ENCODE measurements at regions not wholly inside any gene's neighbourhood (a gene's known extent, or its start where the extent isn't known, plus 50 kb on each side); places are given as distances from the start of the nearest gene placed in this dataset.

DNA sequence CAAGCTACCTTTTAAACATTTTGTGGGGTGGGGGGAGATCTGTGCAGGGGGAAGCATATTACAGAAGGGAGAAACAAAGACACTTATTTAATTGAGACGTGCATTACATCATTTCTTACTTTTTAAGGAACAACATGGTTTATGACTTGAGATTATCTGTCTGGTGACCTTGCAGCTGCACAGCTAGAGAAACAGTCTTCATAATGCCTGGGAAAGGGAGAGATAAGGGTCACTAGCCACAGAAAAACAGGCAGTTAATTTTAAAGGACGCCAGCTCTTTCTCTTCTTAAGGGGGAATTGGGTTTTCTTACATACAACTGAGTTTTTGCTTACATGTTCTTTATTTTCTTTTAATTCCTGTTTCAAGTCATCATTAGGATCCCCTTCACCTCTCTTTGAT, 147.9 kb downstream of the SST start:
- DNase-seq (ENCODE audit: insufficient read length, low spot score) (no peak), FAIRE-seq (no peak)
- TF ChIP-seq CTCF (IDR thresholded peaks at IDR 0.05; ENCODE audit: insufficient read depth, missing control alignments), result no peak

- no peak for FAIRE-seq
- no peak for TF ChIP-seq CTCF (IDR thresholded peaks at IDR 0.05; ENCODE audit: insufficient read depth, missing control alignments)
- no peak for DNase-seq (ENCODE audit: insufficient read length, low spot score)
Measured at GRCh38 chr3:187521546-187521945, 148.6 kb downstream of the SST start.

DNA sequence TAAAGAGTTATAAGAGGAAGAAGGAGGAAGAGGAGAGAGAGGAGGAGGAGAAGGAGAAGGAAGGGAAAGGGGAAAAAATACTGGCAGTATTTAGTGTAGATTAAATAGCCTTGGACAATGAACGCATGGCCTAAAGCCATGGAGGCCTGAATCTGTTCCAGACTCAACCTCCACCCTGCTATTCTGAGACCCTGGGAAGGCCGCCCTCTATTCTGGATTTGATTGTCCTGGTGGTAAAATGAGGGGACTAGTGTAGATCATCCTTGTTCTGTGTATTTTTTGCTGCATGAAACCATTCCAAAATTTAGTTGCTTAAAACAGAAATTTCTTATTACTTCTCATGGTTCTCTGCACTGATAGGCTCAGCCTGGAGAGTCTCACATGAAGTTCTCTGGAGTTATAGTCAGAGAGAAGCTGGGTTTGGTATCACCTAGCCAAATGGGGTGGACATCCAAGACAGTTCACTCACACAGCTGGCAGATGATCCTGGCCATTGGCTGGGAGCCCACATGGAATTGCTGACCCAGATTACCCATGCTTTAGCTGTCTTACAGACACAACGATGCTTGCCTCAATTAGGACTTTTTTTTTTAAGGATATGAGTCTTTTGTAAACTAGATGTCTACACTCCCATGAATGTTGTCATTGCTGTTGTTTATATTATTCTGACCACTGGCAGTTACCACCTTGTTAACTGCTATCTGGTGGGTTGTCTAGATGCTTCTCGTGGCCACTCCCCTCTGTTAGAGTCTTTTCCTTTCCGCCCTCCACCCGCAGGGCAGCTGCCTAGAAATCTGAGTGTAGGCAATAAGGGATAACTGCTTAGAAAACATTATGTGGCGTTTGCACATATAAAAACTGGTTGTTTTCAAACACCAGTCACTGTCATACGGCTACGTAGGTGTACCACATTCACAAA, 149.9 kb downstream of the SST start:
- FAIRE-seq (no peak), DNase-seq (ENCODE audit: insufficient read length, low spot score) (no peak)
- TF ChIP-seq CTCF (IDR thresholded peaks at IDR 0.05; ENCODE audit: insufficient read depth, missing control alignments), result no peak

- FAIRE-seq (no peak), DNase-seq (ENCODE audit: insufficient read length, low spot score) (no peak)
- TF ChIP-seq CTCF (IDR thresholded peaks at IDR 0.05; ENCODE audit: insufficient read depth, missing control alignments), result no peak
Measured at GRCh38 chr3:187519428-187519890, 150.7 kb downstream of the SST start.

DNA sequence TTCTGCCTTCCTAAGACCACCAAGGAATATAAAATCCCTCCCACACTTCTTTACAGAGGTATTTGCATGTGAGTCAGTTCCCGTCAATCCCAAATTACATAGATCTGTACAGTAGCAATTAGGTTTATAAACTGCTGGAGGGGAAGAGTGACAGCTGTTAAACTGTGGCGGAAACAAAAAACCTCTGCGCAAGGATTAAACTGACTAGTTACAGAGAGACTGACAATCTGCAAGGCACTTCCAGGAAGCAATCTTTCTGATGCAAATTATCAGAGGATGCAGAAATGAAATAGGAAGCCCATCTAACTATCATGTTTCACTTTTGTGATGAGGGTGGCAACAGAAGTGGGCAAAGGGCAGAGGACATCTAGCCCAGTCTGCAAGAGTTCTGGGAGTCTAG, 150.4 kb downstream of the RTP4 start:
- DNase-seq (ENCODE audit: insufficient read length, low spot score), result no peak
- no peak for FAIRE-seq
- no peak for TF ChIP-seq CTCF (IDR thresholded peaks at IDR 0.05; ENCODE audit: insufficient read depth, missing control alignments)

- DNase-seq (ENCODE audit: insufficient read length, low spot score) (no peak), FAIRE-seq (no peak)
- no peak for TF ChIP-seq CTCF (IDR thresholded peaks at IDR 0.05; ENCODE audit: insufficient read depth, missing control alignments)
Measured at GRCh38 chr3:187518207-187518606, 150.0 kb downstream of the RTP4 start.

Data from D721Med (cell line).